Germinal center (tissue), 1 donor: ENCODE measurements at regions not wholly inside any gene's neighbourhood (a gene's known extent, or its start where the extent isn't known, plus 50 kb on each side); places are given as distances from the start of the nearest gene placed in this dataset.
"Not testable (repeated sequence)": the region's sequence is repeated elsewhere in the genome, so short reads cannot be mapped to it uniquely, and the experiment has no call there.

Experiments
- DNase-seq: peaks from one replicate; pipeline ENCODE4 v3.0.0; 2012; ENCODE audit warnings: mixed read lengths, low spot score

DNA sequence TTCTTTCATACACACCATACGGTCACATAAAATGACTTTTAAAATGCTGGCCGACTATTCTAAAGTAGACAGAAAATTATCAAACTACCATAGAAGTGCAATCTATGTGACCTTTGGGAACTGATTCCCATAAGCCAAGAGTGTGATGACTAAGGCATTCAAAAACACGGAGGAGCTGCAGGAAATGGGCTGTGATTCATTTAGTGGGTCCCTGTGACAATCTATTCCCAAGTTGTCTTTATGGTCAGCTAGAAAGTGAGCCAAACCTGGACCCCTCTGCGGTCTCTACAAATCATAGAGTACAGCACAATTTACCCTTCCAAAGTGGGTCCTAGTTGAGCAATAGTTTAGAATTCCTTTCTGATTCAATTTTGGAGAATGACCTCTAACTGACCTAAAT, 251.5 kb upstream of the CBLB start:
- DNase-seq: no peak

DNA sequence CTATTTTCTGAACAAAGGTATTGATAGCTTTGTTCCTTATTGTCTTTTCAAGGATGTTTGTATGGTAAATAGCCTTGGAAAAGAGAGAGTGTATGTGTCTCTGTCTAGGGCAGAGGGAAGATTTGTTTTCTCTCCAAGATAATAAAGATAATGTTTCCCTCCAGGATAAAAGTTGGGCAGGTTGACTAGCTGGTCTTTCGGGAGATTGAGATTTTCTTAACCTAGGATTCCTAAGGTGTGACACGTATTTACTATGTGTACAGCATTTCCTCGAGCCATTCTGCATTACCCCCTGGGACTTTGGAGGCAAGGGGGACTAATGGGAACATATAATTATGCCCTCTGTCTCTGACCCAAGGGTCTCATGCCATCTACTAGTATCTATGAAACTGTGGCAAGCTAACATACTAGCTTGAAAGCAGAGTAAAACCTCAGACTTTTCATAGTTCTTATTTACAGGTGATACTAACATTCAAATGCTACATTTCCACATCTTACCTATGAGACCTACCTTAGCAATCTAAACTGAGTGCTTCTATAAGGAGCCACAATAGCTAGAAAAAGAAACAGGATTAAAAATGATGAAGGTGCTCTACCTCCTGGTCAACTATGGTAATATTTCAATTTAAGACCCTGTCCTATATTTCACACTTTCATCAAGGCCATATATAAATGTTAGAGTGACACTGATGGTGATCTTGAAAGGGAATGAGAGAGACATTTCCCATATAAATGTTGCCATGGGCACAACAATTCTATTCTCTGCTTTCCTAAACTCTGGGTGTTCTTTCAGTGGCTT, 252.9 kb upstream of the CBLB start:
- DNase-seq: no peak

DNA sequence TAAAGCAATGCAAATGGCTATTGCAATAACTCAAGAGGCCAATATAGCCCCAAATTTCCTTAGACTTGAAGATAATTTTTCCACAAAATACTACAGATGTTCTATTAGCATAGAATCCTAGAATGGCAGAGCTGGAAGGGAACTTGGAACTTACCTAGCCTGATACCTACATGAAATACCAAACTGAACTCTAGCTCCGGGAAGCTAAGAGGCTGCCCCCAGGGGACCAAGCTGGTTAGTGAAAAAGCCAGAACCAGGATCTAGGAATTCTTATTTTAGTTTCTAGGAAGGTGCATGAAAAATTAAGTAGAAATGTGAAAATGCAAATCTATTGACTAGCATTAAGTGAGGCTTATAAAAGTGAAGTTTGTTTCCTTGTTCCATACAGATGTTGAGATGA, 256.0 kb upstream of the CBLB start:
- DNase-seq: no peak

DNA sequence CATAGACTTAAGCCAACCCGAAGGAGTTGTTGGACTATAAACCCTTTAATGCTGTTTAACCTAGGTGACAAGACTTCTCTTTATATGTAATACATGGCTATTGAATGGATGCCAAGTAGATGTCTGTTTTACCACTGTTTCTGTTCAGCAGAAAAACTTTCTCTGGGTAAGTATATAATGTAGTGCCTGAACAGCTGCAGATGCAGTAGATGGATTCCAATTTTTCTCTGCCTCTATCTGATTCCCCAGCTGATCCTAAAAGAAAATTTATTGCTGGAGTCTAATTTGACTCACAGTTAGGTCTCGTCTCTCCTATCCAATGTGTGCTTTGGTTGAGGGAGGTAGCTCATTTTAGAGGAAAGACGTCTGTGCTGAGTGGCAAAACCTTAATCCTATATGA, 256.5 kb upstream of the CBLB start:
- DNase-seq: no peak

DNA sequence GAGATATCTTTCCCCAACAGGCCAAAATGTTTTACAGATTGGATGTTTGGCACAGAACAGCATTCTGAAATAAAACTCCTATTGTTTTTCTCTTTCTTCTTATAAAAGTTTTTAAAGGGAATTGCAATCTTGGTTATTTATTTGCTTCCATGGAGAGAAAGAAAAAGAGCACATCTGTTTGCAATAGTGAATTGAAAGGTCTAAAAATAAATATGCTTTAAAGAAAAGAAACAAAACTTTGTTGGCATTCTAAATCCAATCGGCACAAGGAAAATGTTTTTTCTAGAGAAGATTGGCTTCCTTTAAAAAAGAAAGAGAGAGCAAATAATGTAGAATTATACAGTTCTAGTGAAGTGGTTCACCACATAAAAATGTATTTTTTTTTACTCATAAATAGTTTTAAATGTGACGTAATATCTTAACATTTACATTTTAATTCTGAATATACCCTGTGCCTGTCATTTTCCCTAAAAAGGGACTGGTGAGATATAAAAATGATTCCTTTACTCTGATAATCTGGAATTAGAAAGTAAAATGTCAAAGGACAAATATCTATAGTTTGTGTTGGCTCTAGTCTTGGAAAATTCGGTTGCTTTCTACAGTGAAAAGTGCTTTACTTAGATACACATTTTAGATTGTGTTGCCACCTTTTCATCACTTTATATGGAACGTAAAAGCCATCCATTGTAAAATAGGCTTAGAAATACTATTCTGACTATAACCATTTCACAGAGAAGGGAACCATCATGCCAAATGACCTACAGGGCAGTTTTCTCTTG, 257.4 kb upstream of the CBLB start:
- no peak for DNase-seq

DNA sequence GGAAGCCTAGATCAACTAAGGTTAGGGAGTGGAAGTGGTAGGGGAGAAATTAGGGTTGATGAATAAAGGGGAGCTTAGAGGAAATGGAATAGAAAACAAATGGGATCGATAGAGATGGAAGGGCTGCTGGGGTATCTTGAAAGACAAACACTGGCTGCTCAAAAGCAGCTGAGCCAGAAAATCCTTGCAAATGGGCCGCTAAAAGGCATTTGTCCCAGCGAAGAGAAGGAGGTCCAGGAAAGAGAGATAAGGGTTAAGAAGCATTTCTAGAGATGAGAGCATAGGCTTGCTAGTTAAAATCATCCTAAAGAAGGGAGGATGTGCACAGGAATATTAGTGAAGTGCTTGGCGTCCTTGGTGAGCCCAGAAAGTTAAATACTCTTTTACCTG, 258.0 kb upstream of the CBLB start:
- no peak for DNase-seq

DNA sequence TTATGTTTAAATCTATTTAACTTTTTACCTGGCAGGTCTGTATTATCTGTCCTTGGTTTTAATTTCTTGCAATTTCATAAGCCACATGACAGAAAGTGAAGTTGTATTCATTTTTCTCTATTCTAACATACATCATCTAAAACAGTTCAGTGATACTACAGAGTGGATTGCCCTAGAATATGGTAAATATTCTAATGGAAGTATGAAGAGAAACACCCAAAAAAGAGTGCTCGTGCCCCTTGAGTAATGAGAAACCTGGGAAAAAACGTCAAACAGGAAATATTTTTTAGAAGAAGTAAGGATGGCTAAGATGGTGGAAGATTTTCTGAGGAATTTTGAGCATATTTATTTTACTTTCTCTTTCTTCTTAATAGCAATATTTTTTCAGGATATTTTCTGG, 261.1 kb upstream of the CBLB start:
- DNase-seq: no peak

DNA sequence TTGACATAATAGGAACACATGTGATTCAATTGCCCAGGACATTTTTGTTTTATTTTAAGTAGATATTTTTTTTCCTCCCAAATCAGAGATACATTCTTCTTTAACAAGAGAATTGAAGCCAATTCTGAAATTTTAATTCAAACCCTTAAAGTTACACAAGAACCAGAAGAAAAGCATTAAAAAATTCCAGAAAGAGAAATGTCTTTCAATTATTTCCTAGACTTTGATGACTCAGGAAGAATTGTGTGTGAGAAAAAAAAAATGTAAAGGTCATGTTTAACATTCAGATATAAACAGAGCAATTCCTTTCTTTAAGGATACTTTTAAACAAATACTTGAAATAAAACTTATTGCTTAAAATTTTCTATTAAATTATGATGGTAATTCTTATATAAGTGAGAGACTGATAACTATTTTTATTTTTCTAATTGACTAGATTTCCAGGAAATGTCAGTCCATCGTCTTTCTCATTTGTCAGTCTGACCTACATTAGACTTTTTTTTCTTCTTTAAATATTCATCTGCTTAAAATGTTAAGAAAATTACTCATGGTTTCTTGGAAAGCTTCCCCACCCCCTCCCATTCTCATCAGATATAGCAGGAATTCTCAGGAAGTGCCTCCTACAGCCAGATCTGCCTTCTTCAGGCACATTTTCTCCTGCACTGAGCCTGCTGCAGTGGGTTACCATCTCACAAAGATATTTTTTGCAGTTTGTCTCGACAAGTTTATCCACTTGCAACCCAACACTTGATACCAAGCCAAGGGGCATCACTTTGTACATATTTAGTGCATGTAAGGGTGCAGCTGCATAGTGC, 261.8 kb upstream of the CBLB start:
- DNase-seq: no peak

DNA sequence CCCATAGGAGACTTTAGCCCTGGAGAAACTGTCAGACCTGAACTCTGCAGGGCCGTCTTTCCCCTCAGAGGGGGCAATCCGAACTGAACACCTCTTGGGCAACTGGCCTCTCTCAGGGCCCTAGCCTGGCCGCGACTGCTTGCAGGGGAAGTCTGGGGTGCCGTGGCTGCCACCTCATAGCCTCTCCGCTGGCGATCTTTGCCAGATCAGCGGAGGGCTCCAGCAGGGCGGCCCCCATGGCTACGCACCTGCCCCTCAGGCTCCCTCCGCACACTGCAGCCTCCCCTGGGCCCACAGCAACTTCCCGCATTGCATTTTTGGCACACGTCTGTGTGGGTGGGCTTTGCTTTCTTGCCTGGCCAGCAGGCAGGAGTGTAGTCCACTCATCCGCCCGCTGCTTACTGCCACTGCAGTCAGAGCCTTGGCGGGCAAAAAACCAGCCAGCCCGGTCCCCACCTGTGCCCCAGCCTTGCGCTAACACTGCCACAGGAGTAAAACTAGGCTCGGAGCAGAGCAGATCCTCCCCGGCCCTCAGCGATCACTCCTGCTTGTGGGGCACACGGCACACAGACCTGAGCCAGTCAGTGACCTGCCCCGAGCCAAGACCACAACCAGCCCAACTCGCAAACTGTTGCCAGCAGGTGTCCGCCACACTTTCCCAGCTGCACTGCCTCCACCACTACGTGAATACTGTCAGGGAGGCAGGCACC, 266.8 kb upstream of the CBLB start:
- no peak for DNase-seq

DNA sequence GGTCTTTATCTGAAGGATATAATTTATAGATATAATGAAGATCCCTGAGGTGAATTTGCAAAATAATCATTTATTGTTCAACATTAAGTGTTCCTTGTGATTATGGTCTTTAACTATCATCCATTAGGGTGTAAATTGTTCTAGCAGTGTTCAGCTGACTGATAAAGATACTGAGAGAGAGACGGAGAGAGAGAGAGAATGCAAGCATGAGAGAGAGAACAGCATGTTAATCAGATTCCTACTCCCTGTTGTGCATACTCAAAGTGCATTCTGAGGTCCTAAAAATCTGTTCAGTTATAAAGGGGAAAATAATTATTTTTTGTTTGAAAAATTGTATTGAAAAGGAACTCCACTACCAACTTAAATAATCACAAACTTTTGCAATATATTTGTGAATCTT, 271.0 kb upstream of the CBLB start:
- DNase-seq: no peak

DNA sequence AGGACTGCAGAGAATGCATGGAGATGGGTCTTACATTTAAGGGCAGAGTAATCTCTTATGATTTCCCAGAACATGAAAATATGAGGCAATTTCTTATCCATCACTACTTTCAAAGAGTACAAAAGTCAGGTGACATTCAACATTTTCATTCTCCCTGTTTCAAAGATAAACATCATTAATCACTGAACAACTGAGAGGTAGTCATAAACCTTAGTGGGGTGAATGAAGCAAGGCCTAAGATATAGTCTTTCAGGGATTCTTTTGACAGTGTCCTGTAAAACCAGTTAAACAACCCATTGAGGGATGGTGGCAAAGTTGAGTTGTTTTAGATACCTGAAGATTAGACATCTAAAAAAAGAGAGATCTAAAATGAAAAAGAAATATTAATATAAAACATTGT, 271.6 kb upstream of the CBLB start:
- no peak for DNase-seq

DNA sequence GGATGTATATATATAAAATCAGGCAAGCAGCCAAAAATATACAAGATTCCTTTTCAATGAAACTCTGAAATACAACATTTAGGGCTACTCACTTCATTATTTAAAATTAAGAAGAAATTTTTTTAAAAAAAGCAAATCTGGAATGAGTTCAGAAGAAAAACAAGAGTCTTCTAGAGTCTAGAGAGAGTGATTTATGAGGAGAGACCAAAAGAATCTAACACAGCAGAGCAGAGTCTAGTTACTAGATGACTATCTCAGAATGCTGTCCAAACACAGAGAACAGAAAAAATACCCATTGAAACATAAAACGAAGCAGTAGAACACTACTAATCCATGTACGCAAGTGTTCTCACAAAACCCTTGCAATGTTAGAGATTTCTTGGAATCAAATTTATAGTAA, 275.2 kb upstream of the CBLB start:
- no peak for DNase-seq

DNA sequence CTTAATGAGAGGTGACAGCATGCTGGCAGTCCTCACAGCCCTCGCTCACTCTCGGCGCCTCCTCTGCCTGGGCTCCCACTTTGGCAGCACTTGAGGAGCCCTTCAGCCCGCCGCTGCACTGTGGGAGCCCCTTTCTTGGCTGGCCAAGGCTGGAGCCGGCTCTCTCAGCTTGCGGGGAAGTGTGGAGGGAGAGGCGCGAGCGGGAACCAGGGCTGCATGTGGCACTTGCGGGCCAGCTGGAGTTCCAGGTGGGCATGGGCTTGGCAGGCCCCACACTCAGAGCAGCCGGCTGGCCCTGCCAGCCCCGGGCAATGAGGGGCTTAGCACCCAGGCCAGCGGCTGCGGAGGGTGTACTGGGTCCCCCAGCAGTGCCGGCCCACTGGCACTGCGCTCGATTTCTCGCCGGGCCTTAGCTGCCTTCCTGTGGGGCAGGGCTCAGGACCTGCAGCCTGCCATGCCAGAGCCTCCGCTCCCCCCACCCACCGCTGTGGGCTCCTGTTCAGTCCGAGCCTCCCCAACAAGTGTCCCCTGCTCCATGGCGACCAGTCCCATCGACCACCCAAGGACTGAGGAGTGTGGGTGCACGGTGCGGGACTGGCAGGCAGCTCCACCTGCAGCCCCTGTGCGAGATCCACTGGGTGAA, 279.7 kb upstream of the CBLB start:
- not testable (repeated sequence) for DNase-seq

DNA sequence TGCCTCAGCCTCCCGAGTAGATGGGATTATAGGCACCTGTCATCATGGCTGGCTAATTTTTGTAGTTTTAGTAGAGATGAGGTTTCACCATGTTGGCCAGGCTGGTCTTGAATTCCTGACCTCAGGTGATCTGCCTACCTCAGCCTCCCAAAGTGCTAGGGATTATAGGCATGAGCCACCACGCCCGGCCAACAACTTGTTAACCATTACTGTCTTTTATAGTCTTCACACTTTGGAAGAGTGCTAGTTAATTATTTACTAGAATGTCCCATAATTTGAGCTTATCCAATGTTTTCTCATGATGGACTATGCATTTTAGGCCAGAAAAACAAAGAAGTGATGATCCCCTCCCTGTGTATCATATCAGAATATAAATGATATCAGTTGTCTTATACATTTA, 288.6 kb upstream of the CBLB start:
- no peak for DNase-seq

DNA sequence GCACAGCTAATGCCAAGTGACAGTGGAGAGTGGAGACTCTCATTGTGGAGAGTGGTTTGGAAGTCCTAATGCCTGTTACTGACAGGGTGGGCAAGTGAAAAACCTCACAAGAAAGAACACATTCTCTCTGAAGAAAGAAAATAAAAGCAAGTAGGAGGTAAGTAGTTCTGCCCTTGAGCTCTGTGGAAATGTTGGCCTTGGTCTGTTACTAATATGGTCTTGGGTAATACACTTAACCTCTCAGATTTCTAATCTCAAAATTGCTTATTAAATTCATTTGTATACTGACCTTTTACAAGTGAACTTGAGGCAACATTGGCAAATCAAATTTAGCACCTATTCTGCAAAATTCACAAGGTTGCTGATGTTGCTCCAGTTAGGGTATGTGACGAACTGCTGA, 291.6 kb upstream of the CBLB start:
- no peak for DNase-seq

DNA sequence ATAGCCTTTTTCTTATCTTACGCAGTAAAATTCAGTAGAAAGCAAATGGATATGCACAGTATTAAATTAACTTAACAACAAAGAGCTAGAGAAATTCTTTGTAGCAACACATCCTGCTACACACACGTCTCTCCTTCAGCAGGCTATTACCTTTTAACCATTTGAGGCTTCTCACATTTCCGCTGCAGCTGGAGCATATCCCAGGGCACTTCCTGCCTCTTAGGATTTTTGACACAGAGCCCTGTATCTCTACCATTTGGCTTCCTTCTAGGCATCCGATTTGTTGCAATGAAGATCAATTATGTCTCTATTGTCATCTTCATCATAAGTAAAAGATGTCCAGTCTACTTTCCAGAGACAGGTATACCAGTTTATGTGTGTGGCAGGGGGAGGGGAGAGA, 292.4 kb upstream of the CBLB start:
- DNase-seq: no peak

DNA sequence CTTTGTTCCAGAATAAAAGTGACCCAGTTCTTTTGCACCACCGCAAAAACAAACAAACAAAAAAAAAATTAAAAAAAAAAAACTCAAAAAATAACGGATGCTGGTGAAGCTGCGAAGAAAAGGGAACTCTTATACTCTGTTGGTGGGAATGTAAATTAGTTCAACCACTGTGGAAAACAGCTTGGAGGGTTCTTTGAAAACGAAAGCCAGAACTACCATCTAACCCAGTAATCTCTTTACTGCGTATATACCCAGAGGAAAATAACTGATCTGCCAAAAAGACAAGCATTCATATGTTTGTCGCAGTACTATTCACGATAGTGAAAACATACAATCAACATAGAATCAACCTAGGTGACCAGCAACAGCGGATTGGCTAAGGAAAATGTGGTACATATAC, 298.9 kb upstream of the CBLB start:
- peak; percentile 12 for DNase-seq

DNA sequence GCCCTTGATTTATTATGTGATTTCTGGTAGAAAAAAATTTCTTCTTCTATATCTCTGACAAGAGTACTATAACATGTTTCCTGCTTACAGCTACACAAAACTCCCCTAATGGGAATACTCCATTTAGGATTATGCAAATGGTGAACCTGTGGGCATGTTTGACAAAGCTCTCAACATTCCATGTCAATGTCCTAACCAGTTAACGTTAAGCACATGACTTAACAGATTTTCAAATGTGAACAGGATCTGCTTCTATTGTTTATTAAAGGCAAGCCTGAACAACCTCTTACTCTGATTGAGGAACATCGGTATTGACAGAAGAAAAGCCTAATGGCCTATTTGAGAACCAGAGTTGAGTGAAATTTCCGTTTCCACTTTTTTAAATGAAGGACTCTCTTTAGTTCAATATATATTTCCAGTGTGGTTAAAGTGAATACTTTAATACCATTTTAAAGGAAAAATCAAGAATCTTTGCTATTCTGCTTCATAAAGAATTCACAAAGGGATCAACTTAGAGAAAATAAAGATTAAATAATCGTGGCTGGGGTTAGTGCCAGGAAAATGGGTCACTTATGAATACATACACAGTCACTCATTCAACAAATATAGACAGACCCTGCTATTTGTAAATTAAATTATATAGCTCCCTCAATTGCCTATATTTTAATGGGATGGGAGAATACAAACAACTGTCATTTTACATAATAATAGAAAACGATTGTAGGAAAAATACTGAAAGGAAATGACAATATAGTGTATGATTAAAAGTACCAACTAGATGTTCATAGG, 300.3 kb upstream of the CBLB start:
- no peak for DNase-seq

DNA sequence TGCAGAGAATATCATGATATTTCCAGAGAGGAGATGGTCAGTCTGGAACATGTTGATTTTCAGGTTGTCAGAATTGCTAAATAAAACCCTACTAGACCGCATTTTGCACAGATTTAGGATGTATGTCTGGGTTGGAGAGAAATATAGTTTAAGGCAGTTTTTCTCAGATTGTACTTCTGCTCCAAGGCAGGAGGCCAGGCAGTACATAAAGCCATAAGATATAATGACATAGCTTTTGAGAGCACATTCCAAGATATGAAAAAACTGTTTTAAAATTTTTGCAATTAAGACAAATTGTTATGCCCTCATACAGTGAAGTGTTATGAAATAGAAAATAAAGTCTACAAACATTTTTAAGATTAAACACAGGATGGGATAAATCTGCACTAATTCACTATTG, 301.8 kb upstream of the CBLB start:
- DNase-seq: no peak

DNA sequence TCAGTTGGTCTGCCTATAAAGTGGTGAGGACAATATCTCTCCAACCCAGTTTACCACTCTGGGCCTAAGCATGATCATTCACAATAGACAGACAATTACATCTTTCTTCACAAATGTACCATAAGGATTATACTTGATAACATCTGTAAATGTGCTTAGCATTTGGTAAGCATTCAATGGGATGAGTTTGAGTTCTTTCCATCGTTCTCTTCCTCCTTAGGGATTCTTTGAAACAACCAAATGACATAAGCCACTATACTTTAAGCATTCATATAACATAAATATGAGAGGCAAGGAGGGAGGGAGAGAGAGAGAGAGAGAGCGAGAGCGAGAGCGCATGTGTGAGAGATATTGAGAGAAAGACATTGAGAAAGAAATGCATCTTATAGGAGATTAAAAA, 303.3 kb upstream of the CBLB start:
- no peak for DNase-seq

DNA sequence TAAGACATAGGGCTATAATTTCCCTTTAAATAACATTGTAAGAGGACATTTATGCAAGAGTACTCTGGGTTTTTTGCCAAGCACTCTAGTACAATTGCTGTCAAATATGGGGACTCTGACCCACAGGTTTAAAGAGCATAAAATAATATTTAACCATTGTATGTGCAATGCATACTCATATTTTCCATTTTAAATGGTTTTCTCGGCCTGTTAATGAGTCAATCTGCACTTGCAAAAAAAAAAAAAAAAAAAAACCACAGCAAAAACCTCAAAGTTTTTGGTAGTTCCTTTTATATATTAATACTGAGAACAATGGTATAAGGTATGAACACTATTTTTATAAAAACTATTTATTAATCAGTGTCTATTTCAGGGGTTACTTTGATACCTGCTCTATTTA, 304.0 kb upstream of the CBLB start:
- no peak for DNase-seq
